Amniotic epithelial cell (primary cell): ENCODE measurements at regions not wholly inside any gene's neighbourhood (a gene's known extent, or its start where the extent isn't known, plus 50 kb on each side); places are given as distances from the start of the nearest gene placed in this dataset.

Experiments used
- DNase-seq: peaks from one replicate; pipeline ENCODE4 v3.0.0-alpha.2; 2010; ENCODE audit warnings: low read depth

DNA sequence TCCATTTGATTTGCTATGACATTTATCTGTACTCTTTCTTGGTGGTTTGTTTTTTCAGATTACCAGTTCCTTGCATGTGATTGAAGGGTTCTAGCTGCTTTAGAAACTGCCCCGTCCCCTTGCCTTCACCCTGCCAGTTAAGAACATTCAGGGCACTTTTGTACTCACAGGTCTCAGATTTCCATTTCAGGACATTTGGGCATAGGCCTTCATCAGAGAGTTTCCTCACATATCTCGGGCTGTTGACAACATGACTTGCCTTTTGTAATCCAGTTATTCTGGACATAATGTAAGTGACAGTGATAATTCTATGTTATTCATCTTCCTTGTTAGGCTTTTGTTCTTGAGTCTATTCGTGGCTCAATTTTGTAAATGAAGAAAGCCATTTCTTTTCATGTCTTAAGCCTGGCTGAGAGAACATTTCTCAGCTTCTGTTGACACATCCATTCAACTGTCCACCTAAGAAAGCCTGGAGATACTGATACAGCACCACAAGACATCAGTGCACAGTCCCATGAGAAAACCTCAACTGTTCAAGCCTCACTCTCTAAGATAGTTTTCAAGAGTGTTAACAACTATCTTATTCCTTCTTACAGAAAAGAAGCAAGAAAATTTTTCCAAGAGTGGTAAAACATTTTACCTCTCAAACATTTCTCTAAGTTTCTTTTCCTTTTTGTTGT, 209.3 kb upstream of the SGK1 start:
- DNase-seq, result no peak

DNA sequence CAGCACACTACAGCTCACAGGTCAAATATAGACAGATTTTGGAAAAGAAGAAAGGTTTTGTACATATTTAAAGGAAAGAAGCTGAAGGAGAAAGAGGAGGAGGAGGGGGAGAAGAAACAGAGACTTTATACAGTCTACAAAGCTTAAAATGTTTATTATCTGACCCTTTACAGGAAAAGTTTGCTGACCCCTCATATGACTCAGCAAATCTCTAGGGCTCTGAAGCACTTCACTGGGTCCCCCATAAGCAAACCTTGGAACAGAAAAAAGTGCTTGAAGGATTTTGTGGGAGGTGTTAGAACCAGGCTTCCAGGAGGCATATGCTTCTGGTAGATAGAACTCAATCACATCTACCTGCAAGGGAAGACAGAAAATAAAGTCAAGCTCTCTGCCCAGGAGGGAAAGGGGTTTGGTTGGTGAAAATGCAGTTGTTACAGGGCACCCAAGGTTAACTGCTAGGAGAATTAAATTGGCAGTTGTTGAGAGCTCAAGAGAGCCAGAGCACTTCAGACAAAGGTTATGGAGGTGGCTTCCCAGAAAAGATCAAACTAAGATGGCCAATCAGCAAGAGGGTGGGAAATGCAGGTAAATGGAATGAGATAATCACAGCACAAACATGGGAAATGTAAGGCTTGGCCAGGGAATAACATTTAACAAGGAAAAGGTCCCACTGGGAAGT, 207.4 kb upstream of the SGK1 start:
- no peak for DNase-seq

DNA sequence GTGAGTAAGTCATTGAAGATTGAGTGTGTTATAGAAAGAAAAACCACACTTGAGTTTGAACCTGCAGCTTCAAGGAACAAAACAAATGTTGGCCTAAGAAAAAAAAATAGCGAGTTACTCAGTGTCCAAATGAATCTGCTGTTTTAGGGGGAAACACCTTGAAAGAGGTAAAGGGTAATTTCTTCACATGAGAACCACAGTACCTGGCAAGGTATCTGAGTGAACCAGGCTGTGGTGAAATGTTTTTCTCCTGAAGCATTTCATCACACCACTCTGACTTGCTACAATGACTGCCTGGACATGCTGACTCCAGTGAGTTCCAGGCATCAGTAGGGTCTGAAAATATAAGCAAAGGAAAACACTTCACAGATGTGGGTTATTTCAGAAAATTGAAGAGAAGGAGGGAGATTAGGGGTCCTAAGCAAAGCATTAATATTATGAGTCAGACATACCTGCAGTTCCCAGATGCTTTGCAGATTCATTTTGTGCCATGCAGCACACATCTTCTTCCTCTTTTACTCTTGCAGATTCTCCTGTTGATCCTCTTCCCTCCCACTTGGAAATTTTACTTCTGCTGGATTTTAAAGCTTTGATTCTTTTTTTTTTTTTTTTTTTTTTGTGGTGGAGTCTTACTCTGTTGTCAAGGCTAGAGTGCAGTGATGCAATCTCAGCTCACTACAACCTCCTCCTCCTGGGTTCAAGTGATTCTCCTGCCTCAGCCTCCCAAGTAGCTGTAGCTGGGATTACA, 206.2 kb upstream of the SGK1 start:
- DNase-seq, result peak; percentile 46

DNA sequence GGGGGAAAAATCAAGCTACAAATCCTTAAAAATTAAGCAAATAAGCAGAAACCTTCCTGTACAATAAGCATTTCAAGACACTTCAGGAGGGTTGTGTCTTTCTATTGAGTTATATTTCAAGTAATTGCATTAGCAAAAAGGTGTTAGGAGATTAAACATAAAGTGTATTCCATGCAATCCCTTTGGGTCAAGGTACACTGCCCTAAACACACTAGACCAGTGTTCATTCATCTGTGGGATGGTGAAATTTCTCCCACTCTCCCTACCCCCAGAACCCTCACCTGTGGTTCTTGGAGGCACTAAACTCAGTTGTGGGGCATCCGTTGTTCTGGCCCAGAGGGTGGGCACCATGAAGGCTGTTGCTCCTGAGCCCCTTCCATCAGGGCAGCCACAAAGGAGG, 205.1 kb upstream of the SGK1 start:
- DNase-seq, result no peak

DNA sequence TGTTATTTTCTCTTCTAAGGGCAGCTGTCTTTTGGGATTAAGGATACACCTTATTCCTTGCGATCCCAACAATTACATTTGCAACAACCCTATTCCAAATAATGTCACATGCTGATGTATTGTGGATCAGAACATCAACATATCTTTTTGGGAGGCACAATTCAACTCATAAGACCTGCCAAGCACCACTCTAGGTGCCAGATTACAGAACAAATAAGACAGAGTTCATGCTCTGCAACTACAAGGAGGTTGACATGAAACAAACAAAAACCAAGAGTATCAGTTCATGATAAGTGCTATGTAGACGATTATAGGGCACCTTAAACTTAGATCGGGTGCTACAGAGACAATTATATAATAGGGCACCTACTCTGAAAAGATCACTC, 203.2 kb upstream of the SGK1 start:
- DNase-seq, result no peak

DNA sequence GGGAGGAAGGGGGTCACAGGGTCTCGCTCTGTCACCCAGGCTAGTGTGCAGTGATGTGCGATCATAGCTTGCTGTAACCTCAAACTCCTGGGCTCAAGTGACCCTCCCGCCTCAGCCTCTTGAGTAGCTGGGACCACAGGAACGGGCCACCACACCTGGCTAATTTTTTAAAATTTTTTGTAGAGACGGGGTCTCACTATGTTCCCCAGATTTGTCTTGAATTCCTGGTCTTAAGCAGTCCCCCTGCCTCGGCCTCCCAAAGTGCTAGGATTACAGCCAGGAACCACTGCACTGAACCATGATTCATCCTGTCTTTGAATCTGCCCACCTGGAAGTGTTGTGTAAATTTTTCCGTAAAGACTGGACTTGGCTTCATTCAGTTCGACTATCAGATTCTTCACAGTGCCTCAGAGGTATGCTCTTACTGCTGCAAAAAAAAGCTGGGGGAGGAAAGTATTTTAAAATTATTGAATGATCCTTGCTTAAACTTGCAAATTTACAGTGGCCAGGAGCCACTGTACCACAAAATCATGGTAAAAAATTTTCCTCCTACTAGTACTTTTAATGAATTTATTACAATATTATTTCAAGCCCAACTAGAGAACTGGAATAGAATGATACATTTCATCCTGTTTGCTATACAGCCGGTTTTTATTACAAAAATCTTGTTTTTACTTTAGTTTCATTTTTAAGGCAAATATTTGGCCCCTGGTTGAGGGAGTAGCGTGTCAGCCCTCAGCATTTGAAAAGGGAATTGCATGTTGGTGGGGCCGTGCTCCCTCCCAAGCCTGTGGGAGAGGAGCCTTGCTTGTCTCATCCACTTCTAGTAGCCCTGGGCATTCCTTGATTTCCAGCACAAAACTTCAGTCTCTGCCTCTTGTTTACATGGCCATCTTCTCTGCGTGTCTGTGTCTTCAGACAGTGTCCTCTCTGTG, 202.5 kb upstream of the SGK1 start:
- peak; percentile 63 for DNase-seq

DNA sequence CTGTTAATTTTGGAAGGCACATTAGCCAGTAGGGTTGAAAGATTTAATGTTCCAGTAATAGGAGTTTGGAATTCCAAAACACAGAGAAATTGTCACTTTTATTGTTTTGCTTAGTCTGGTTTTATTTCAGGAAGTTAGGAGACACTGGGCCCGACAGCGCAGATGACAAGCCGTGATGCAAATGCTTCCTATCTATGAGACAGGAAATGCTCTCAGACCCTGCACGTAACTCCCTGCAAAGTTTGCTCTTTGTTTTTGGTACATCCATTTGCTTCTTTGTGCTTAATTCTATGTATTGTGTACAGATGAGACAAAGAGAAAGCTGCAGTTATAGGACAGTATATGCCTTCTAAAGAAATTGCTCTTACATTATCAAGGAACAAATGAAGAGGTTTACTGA, 201.6 kb upstream of the SGK1 start:
- no peak for DNase-seq

DNA sequence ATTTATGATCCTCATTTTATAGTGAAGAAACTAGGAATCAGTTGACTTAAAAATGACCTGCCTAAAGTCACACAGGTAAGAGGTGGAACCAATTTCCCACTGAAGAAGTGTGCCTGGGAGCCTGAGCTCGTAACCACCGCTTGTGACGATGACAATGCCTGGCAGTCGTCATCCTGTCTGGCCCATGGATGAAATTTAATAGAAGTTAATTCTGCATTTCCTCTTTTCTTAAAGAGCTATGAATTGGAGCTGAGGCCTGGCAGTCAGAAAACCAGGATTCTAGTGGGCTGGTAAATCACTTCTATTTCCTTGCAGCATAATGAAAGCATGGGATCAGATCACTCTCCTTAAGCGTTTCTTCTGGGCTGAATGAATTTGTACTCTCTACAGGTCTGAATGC, 200.0 kb upstream of the SGK1 start:
- no peak for DNase-seq

DNA sequence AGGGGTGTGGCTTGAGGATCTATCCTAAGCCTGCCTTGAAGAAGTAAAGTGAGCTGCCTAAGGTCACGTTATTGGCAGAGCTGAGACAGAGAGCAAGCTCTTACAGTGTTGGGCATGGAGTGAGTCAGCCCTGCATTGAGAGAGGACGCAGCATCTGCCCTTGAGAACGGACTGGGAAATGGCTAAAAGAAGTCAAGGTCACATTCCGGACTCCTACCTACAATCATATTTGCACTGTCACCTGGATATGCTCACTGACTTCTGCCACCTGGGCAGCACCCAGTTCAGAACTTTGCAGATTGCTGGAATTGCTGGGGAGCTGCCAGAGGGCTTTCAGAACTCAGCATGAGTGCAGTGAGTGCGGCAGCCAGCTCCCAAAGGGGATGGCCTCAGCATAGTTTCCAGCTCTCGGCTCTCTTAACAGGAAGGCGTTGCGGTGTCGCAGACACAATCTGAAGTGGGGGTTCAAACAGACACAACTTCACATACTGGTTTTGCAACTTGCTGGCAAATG, 199.3 kb upstream of the SGK1 start:
- peak; percentile 82 for DNase-seq

DNA sequence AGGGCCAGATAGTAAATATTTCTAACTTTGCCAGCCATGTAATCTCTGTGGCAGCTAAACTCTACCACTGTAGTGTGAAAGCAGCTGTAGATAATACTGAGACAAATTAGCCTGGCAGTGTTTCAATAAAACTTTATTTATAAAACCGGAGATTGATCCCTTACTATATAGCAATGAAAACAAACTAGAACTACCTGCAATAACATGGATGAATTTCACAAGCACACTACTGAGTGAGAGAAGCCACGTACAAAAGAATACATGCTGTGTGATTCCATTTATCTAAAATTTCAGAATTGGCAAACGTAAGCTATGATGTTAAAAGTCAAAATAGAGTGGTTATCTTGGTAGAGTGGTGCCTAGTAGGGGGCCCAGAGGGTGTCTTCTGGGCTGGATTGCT, 198.7 kb upstream of the SGK1 start:
- DNase-seq, result no peak

DNA sequence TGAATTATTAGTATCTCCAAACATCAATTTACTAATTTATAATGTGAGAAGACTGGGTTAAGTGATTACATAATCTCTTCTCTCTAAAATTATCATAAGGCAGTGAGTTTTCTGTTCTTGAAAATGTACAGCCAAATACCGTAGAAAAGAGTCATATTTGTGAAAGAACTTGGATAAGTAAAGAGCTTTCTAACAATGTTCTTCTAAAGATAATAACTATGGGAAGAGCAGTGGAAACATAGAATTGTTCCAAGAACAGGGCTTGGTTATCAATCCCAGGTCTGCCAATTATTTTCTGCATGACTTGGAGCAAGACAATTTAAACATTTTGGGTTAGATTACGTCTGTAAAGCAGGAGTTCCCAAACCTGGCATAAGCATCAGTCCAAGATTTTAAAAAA, 198.1 kb upstream of the SGK1 start:
- DNase-seq, result no peak

DNA sequence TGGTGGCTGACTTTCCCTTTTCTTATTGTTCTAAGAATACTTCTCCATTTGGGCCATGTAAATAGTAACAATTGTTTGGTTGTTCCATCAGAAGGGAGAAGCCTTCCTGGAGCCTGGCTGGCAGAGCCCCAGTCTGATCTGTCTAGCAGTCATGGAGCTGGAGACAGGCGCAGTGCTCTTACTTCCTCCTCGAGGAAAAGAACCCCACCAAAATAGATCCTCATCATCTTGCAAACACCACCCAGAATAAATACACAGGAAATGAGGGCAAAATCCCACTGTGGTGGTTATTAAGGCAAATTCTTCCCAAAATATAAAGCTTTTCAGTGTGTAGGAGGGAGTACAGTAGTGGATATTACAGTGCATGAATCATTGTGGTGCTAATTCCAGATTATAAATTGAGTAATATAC, 195.1 kb upstream of the SGK1 start:
- DNase-seq, result no peak

DNA sequence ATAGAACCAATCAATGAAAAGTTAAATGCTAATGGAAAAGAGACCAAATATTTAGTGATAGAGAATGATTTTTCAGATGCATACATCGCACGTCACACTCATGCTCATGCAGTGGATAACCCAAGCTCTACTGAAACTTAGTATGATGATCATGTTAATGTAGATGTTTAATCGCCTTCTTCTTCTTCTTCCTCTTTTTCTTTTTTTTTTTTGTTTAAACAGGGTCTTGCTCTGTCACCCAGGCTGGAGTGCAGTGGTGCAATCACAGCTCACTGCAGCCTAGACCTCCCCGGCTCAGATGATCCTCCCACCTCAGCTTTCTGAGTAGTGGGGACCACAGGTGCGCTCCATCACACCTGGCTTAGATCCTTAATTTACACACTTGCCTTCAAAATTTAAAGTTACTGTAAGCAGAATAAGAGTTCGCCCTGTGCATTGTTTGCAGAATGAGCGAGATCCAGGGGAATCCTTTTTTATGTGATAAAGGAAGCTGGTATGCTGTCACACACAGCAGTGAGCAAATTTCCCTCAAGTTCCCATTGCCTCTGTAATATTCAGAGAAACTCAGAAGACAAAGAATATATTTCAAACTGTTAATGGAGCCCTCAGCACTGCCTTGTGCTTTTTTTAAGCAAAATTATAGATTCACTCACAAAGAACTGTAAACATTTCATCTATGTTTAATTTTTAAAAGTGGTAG, 194.2 kb upstream of the SGK1 start:
- DNase-seq, result no peak

DNA sequence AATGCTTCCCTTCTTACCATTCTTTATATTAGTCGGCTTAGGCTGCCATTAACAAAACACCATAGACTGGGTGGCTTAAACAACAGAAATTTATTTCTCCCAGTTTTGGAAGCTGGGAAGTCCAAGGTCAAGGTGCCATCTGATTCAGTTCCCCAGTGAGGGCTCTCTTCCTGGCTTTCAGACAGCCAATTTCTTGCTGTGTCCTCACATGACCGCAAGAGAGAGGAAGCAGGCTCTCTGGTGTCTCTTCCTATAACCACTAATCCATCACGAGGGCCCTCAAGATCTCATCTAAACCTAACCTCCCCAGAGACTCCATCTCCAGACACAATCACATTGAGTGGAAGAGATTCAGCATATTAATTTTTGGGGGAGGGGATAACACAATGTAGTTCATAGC, 193.0 kb upstream of the SGK1 start:
- no peak for DNase-seq

DNA sequence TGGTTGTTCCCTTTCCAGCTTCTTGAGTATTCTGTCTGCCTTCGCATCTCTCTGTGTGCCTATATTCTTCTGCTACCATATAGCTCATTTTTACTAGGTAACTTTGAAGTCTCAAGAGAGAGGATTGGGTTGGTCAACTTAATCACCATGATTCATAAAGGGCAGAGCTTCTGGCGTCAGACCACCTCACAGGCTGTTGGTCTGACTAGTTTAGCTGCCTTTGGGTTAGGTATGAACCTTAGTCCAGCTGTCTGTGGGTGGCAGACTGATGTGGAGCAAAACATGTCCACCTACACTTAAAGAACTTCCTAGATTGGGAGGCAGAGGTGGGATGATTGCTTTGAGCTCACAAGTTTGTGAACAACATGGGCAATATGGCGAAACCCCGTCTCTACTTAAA, 192.2 kb upstream of the SGK1 start:
- no peak for DNase-seq

DNA sequence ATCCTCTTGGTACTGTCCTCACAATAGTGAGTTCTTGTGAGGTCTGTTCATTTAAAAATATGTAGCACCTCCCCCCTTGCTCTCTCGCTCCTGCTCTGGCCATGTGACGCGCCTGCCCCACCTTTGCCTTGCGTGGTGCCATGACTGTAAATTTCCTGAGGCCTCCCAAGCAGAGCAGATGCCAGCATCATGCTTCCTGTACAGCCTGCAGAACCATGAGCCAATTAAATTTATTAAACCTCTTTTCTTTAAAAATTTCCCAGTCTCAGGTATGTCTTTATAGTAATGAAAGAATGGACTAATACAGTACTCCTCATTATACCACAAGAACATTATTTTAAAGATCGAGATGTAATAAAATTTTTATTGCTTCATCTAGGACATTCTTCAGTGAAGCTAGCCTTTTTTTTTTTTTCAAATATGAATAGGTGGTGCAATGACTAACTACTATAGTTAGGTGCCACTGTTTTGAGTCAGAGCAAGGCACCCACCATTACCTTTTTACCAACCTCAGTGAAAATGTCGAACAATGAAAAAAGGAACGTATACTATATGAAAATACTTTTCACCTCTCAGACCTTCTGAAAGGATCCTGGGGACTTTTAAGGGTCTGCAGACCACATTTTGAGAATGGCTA, 191.1 kb upstream of the SGK1 start:
- no peak for DNase-seq

DNA sequence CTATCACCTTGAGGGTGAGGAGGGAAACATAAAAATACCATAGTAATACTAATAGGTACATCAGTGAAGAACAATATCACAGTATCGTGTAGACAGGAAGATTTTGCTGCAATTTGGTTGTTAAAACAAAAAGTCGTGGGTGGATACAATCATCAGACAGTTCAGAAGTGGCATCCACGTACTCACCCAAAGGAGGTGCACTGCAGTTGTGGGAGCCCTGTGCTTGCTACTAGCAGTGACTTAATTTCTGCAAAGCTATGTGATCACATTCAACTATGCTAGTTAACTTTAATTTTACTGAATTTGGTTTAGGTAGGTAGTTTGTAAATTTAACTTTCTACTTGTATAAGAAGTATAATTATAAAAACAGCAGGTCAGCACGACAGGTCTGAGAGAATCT, 188.2 kb upstream of the SGK1 start:
- DNase-seq, result no peak

DNA sequence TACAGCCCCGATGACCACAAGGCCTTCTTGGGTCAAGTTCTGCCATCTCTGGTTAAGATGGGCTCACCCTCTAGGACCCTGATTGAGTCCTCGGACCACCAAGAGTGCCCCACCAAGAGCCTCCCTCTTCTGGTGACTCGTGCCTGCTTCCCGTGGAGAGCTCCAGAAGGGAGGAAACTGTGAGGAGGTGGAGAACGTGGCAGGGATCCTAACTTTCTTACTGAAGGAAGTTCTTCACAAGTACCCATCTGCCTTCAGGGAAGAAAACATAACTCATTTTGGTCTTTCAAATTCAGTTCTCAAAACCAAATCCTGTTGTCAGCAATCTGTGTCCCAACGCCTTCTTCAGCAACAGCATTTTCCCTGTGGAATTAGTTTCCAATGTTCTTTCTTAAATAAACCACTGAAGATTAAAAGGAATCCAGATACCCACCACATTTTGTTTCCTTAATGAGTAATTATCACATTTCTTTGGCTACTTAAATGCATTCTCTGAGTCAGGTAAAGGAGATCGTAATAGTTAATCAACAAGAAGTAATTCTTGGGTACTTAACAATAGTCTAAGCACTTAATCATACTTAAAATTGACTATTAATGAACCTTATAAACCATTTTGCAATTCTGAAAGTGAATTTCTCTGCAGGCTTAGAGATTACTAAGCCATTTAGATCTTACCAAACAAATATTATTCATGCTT, 185.8 kb upstream of the SGK1 start:
- DNase-seq, result no peak

DNA sequence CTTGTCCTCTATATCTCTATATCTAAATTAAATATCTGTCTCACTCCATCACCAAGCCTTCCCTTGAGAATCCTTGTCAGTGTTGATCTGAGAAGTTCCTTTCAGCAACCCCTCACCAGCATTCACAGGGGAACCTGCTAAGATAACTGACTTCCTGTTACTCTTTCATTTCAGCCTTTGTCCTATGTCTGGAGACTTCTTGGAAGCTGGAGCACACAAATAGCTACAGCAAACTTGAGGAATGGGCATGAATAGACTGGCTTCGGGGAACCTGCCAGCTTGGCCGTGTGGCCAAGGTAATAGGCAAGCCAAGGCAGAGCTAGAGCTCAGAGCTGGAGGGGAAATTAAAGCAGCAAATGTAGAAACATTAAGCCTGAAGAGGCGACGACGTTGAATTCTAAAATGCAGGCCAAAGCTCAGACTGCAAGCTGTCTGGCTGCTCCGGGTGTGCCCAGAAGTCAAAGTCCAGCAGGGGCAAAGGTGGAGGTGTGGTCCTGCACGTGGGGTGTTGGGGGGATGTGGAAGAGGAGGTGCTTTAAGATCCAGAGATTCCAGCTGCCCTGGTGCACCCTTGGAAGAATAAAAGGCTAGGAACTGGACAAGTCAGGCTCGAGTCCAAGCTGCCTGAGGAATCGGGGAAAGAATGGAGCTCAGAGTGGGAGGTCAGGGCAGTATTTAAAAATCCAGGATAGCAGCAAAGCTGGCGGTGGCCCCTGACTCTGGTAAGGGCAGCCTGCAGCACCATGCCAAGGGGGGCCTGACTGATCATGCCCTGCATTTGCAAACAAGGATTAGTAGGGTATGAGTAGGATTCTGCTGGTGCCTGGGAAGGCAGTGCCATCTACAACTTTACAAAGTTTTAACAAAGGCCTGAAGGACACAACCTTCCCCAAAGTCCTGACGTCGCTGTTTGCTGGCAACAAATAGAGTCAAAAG, 185.0 kb upstream of the SGK1 start:
- DNase-seq, result no peak
